Mesenchymal stem cell (in vitro differentiated cells and primary cell): ENCODE measurements at regions not wholly inside any gene's neighbourhood (a gene's known extent, or its start where the extent isn't known, plus 50 kb on each side); places are given as distances from the start of the nearest gene placed in this dataset.
A peak's percentile ranks its signal among the peaks of the same experiment; 100 is the strongest.

Experiments used
- DNase-seq: peaks from one replicate; pipeline ENCODE4 v3.0.0-alpha.2; 2013
- H2AFZ ChIP-seq: one replicate; pipeline ENCODE4 v1.6.1; 2013; ENCODE audit warnings: low read depth, mild to moderate bottlenecking, control low read depth, inconsistent platforms, low read length, moderate library complexity
- H2AK5ac ChIP-seq: 2 replicates; pipeline ENCODE4 v1.6.1; 2013; ENCODE audit warnings: low read length, moderate library complexity, mild to moderate bottlenecking, inconsistent platforms; ENCODE audit not compliant: severe bottlenecking
- H2BK120ac ChIP-seq: one replicate; pipeline ENCODE4 v1.6.1; 2013; ENCODE audit warnings: low read depth, mild to moderate bottlenecking, inconsistent platforms, low read length, moderate library complexity
- H2BK12ac ChIP-seq, 2 experiments: one replicate each; pipeline ENCODE4 v1.6.1; 2013; ENCODE audit warnings: inconsistent platforms in 2 of 2, low read length in 2 of 2, mild to moderate bottlenecking in 2 of 2, moderate library complexity in 2 of 2, control low read depth in 1 of 2
- H2BK15ac ChIP-seq: one replicate; pipeline ENCODE4 v1.6.1; 2013; ENCODE audit warnings: mild to moderate bottlenecking, low read depth, inconsistent platforms; ENCODE audit not compliant: poor library complexity, severe bottlenecking
- H2BK5ac ChIP-seq: 2 replicates; pipeline ENCODE4 v1.6.1; 2013; ENCODE audit warnings: low read depth, mild to moderate bottlenecking, low read length, control low read depth, inconsistent platforms; ENCODE audit not compliant: poor library complexity, severe bottlenecking
- H3K14ac ChIP-seq, 2 experiments: one replicate each; pipeline ENCODE4 v1.6.1; 2013; ENCODE audit warnings: inconsistent platforms in 2 of 2, low read length in 2 of 2, control low read depth in 1 of 2, mild to moderate bottlenecking in 1 of 2, moderate library complexity in 1 of 2
- H3K18ac ChIP-seq, 2 experiments: one replicate each; pipeline ENCODE4 v1.6.1; 2013; ENCODE audit warnings: inconsistent platforms in 2 of 2, low read length in 2 of 2, control low read depth in 1 of 2, low read depth in 1 of 2, mild to moderate bottlenecking in 1 of 2
- H3K23ac ChIP-seq, 2 experiments: one replicate each; pipeline ENCODE4 v1.6.1; 2013; ENCODE audit warnings: inconsistent platforms in 2 of 2, low read length in 2 of 2, mild to moderate bottlenecking in 2 of 2, moderate library complexity in 2 of 2, control low read depth in 1 of 2
- H3K27ac ChIP-seq: 2 replicates; pipeline ENCODE4 v1.5.1; 2013; ENCODE audit warnings: mild to moderate bottlenecking, moderate library complexity, low read length, control low read depth, inconsistent platforms; ENCODE audit not compliant: poor library complexity, severe bottlenecking
- H3K27me3 ChIP-seq, 2 experiments: 2 replicates each; pipeline versions ENCODE4 v1.6.1 to v1.7.0; 2013; ENCODE audit warnings: low read length in 2 of 2, mild to moderate bottlenecking in 2 of 2, moderate library complexity in 2 of 2, control low read depth in 1 of 2, inconsistent platforms in 1 of 2; ENCODE audit not compliant: control insufficient read depth in 1 of 2, insufficient read depth in 1 of 2
- H3K36me3 ChIP-seq, 2 experiments: 2 replicates each; pipeline versions ENCODE4 v1.6.1 to v1.7.0; 2013; ENCODE audit warnings: low read length in 2 of 2, control low read depth in 1 of 2, inconsistent platforms in 1 of 2, low read depth in 1 of 2, mild to moderate bottlenecking in 1 of 2; ENCODE audit not compliant: insufficient read depth in 2 of 2, control insufficient read depth in 1 of 2
- H3K4ac ChIP-seq, 2 experiments: one replicate each; pipeline ENCODE4 v1.6.1; 2013; ENCODE audit warnings: inconsistent platforms in 2 of 2, low read length in 2 of 2, mild to moderate bottlenecking in 2 of 2, moderate library complexity in 2 of 2, control low read depth in 1 of 2, low read depth in 1 of 2
- H3K4me1 ChIP-seq: 2 replicates; pipeline ENCODE4 v1.6.1; 2013; ENCODE audit warnings: low read depth, low read length, control low read depth; ENCODE audit not compliant: control insufficient read depth, insufficient read depth
- H3K4me2 ChIP-seq: 2 replicates; pipeline ENCODE4 v1.6.1; 2013; ENCODE audit warnings: low read length, mild to moderate bottlenecking, inconsistent platforms; ENCODE audit not compliant: poor library complexity, severe bottlenecking
- H3K4me3 ChIP-seq, 2 experiments: 2 replicates each; pipeline versions ENCODE4 v1.5.1 to v1.7.0; 2013; ENCODE audit warnings: low read length in 2 of 2, mild to moderate bottlenecking in 2 of 2, control low read depth in 1 of 2, low read depth in 1 of 2; ENCODE audit not compliant: insufficient read depth in 1 of 2
- H3K79me1 ChIP-seq: replicated peaks from 2 replicates; pipeline ENCODE4 v1.6.1; 2013; ENCODE audit warnings: mild to moderate bottlenecking, control low read depth, low read length, inconsistent platforms; ENCODE audit not compliant: poor library complexity, severe bottlenecking
- H3K9ac ChIP-seq: 2 replicates; pipeline ENCODE4 v1.7.0; 2013; ENCODE audit warnings: mild to moderate bottlenecking, low read length, moderate library complexity
- H3K9me3 ChIP-seq: 2 replicates; pipeline ENCODE4 v1.7.0; 2013; ENCODE audit warnings: mild to moderate bottlenecking, low read length; ENCODE audit not compliant: control insufficient read depth
- H4K8ac ChIP-seq: one replicate; pipeline ENCODE4 v1.6.1; 2013; ENCODE audit warnings: inconsistent platforms, mild to moderate bottlenecking, low read length, moderate library complexity
- H4K91ac ChIP-seq: one replicate; pipeline ENCODE4 v1.6.1; 2013; ENCODE audit warnings: mild to moderate bottlenecking, low read length, inconsistent platforms
- WGBS: methylation state at CpG from one replicate; pipeline ENCODE4 v1.1.7; 2013; ENCODE audit warnings: mixed read lengths; 5-methylcytosine and 5-hydroxymethylcytosine counted together

- no peak overlapping the region for H3K4me3 ChIP-seq
- H3K23ac ChIP-seq: no peak overlapping the region
- no CpG with 5 or more reads among the region's 3 CpGs for WGBS
- no peaks in the 10 kb centered on the region for H3K9me3 ChIP-seq
- H3K79me1 ChIP-seq: no peaks in the 10 kb centered on the region
- H3K4me2 ChIP-seq: no peak overlapping the region
- no peak overlapping the region for H4K91ac ChIP-seq
- no peak overlapping the region for H3K9ac ChIP-seq
- H3K36me3 ChIP-seq: no peaks in the 10 kb centered on the region
- no peak overlapping the region for H2AFZ ChIP-seq
- no peak overlapping the region for H2AK5ac ChIP-seq
- no peak overlapping the region for H3K4ac ChIP-seq
- H2BK5ac ChIP-seq: no peak overlapping the region
- H3K14ac ChIP-seq: no peak overlapping the region
- no peak overlapping the region for H2BK15ac ChIP-seq
- no peak overlapping the region for H2BK12ac ChIP-seq
- no peak overlapping the region for H3K27ac ChIP-seq
- no peaks in the 10 kb centered on the region for H3K4me1 ChIP-seq
- peaks cover 0 to under 1% of the 10 kb centered on the region in 2 experiments for H3K27me3 ChIP-seq
- no peak for DNase-seq
- no peak overlapping the region for H3K18ac ChIP-seq
- H2BK120ac ChIP-seq: no peak overlapping the region
- H4K8ac ChIP-seq: no peak overlapping the region
Measured at GRCh38 chr9:14488421-14489190, 174.7 kb upstream of the NFIB start.

GRCh38 chr9:14487547-14488185, 173.7 kb upstream of the NFIB start:
- Histone ChIP-seq H3K27ac (no peak overlapping the region), H3K14ac (no peak overlapping the region), H4K8ac (no peak overlapping the region), H3K4me1 (no peaks in the 10 kb centered on the region), H3K9me3 (no peaks in the 10 kb centered on the region), H3K4ac (no peak overlapping the region), H2AK5ac (no peak overlapping the region), H4K91ac (no peak overlapping the region), H2BK5ac (no peak overlapping the region), H2BK15ac (no peak overlapping the region), H2BK120ac (no peak overlapping the region), H2BK12ac (no peak overlapping the region), H3K27me3 (peaks cover 0 to 2% of the 10 kb centered on the region in 2 experiments), H2AFZ (no peak overlapping the region), H3K4me2 (no peak overlapping the region), H3K79me1 (no peaks in the 10 kb centered on the region), H3K4me3 (no peak overlapping the region), H3K18ac (no peak overlapping the region), H3K23ac (no peak overlapping the region), H3K9ac (no peak overlapping the region), H3K36me3 (no peaks in the 10 kb centered on the region)
- WGBS: 91% methylated on average over 6 of the region's 6 CpGs
- no peak for DNase-seq

- Histone ChIP-seq H3K4me1 (no peaks in the 10 kb centered on the region), H3K4ac (no peak overlapping the region), H2BK5ac (no peak overlapping the region), H3K9ac (no peak overlapping the region), H3K23ac (no peak overlapping the region), H2BK15ac (no peak overlapping the region), H3K4me3 (no peak overlapping the region), H3K14ac (no peak overlapping the region), H4K91ac (no peak overlapping the region), H3K79me1 (no peaks in the 10 kb centered on the region), H2AFZ (no peak overlapping the region), H3K36me3 (no peaks in the 10 kb centered on the region), H2BK120ac (no peak overlapping the region), H3K9me3 (no peaks in the 10 kb centered on the region), H3K18ac (no peak overlapping the region), H2BK12ac (no peak overlapping the region), H2AK5ac (no peak overlapping the region), H3K27me3 (peaks cover 0 to 7% of the 10 kb centered on the region in 2 experiments), H3K27ac (no peak overlapping the region), H3K4me2 (no peak overlapping the region), H4K8ac (no peak overlapping the region)
- 71% methylated on average over 5 of the region's 5 CpGs for WGBS
- DNase-seq: peak; percentile 3
Measured at GRCh38 chr9:14485366-14485765, 171.4 kb upstream of the NFIB start.

- Histone ChIP-seq H3K9me3 (no peaks in the 10 kb centered on the region), H3K23ac (no peak overlapping the region), H4K8ac (no peak overlapping the region), H2BK15ac (no peak overlapping the region), H3K36me3 (no peaks in the 10 kb centered on the region), H4K91ac (no peak overlapping the region), H3K4me2 (no peak overlapping the region), H2AFZ (no peak overlapping the region), H3K4ac (no peak overlapping the region), H3K27ac (no peak overlapping the region), H2AK5ac (no peak overlapping the region), H3K4me3 (no peak overlapping the region), H2BK12ac (no peak overlapping the region), H2BK5ac (no peak overlapping the region), H2BK120ac (no peak overlapping the region), H3K27me3 (peaks cover 3 to 7% of the 10 kb centered on the region in 2 experiments), H3K9ac (no peak overlapping the region), H3K4me1 (no peaks in the 10 kb centered on the region), H3K14ac (no peak overlapping the region), H3K18ac (no peak overlapping the region), H3K79me1 (no peaks in the 10 kb centered on the region)
- DNase-seq: no peak
- WGBS: 8% methylated on average over 1 of the region's 3 CpGs
Measured at GRCh38 chr9:14482856-14483255, 168.9 kb upstream of the NFIB start.
